GM19467 (cell line): ENCODE measurements at regions not wholly inside any gene's neighbourhood (a gene's known extent, or its start where the extent isn't known, plus 50 kb on each side); places are given as distances from the start of the nearest gene placed in this dataset.
"Not testable (repeated sequence)": the region's sequence is repeated elsewhere in the genome, so short reads cannot be mapped to it uniquely, and the experiment has no call there.

Experiments
- ATAC-seq: cut with Tn5 transposase; IDR thresholded peaks from one replicate; pipeline ENCODE4 v1.9.1; 2021; ENCODE audit warnings: mild to moderate bottlenecking, moderate library complexity; ENCODE audit not compliant: unreplicated experiment

- ATAC-seq: not testable (repeated sequence)
These were observed 109.7 kb upstream of the PITX1 start for GRCh38 chr5:135143682-135144081.

- ATAC-seq: no peak
These were observed 107.6 kb upstream of the PITX1 start for GRCh38 chr5:135141303-135142268.

GRCh38 chr5:135140446-135141204, 106.6 kb upstream of the PITX1 start:
- ATAC-seq: no peak

- ATAC-seq: no peak
These were observed 105.5 kb upstream of the PITX1 start for GRCh38 chr5:135139381-135140134.

GRCh38 chr5:135138116-135138850, 104.3 kb upstream of the PITX1 start:
- ATAC-seq: no peak

- ATAC-seq: no peak
These were observed 103.3 kb upstream of the PITX1 start for GRCh38 chr5:135137146-135137915.

- no peak for ATAC-seq
These were observed 102.5 kb upstream of the PITX1 start for GRCh38 chr5:135136546-135136945.

GRCh38 chr5:135135530-135136226, 101.7 kb upstream of the PITX1 start:
- no peak for ATAC-seq

- no peak for ATAC-seq
These were observed 100.8 kb upstream of the PITX1 start for GRCh38 chr5:135134691-135135381.

GRCh38 chr5:135133698-135134515, 99.9 kb upstream of the PITX1 start:
- no peak for ATAC-seq

- ATAC-seq: no peak
These were observed 99.2 kb upstream of the PITX1 start for GRCh38 chr5:135133181-135133580.

- no peak for ATAC-seq
These were observed 98.0 kb upstream of the PITX1 start for GRCh38 chr5:135131801-135132680.

GRCh38 chr5:135130261-135131215, 96.5 kb upstream of the PITX1 start:
- no peak for ATAC-seq

- no peak for ATAC-seq
These were observed 95.3 kb upstream of the PITX1 start for GRCh38 chr5:135129307-135129706.

- ATAC-seq: no peak
These were observed 94.3 kb upstream of the PITX1 start for GRCh38 chr5:135128361-135128760.
